SK-N-MC (cell line): ENCODE measurements at regions not wholly inside any gene's neighbourhood (a gene's known extent, or its start where the extent isn't known, plus 50 kb on each side); places are given as distances from the start of the nearest gene placed in this dataset.

ENCODE experiments used
- EZH2 ChIP-seq: fragments of 200-600 bp; sonication (generic); IDR thresholded peaks from one replicate; pipeline ENCODE4 v1.6.1; 2017; ENCODE audit warnings: antibody characterized with exemption
- FOXP2 ChIP-seq: optimal IDR thresholded peaks from 2 replicates; pipeline ENCODE3; 2011; ENCODE audit warnings: mild to moderate bottlenecking, moderate library complexity; ENCODE audit not compliant: insufficient read depth; ENCODE audit errors: extremely low read length, control extremely low read depth
- POLR2AphosphoS5 ChIP-seq: IDR thresholded peaks from 2 replicates; pipeline ENCODE4 v1.6.1; 2012; ENCODE audit warnings: mild to moderate bottlenecking, low read depth, low read length, borderline replicate concordance

GRCh38 chr9:11002705-11003104 is 389.9 kb upstream of the PTPRD start:
- TF ChIP-seq EZH2 (no peak), FOXP2 (no peak), POLR2AphosphoS5 (no peak)
